ENCODE measurements at regions not wholly inside any gene's neighbourhood (a gene's known extent, or its start where the extent isn't known, plus 50 kb on each side); places are given as distances from the start of the nearest gene placed in this dataset.

DNA sequence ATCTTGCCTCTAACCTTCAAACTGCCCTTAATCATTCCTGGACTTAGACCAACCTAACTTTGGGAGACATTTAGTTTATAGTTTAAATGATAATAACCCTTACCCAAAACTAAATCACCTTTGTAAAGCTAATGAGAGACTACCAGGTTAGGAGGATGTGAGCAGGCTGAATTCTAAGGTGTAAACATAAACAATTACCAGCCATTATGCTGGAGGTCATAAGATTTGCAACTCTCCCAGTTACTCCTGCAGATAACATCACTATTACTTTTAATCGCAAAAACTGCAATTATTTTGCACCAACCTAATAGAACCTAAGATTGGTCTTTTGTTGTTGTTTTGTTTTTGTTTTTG, 86.5 kb upstream of the MSH6 start:
- Histone ChIP-seq H4K5ac (ENCODE audit: insufficient read length, low read depth, low read length) (peak overlapping the region; percentile 91), H3K23ac (ENCODE audit: insufficient read length) (no peak overlapping the region), H2BK15ac (ENCODE audit: low read length) (no peak overlapping the region), H2BK20ac (ENCODE audit: low read length) (peak overlapping the region; percentile 99; the same call in 1 of the 2 replicates), H3K4me2 (ENCODE audit: insufficient read depth in 1 of 2, low read depth in 2 of 2, low read length in 2 of 2) (peak overlapping the region; percentile 56 to 73), H2BK120ac (replicated peaks; ENCODE audit: low read depth, low read length) (no peak overlapping the region), H3K18ac (ENCODE audit: extremely low read depth, low read length) (no peak overlapping the region; the same call in 1 of the 2 replicates), H3K4ac (replicated peaks; ENCODE audit: insufficient read length, low read depth, low read length) (no peak overlapping the region), H3K4me1 (replicated peaks in 1 of 4; ENCODE audit: control insufficient read depth in 3 of 4, insufficient read depth in 4 of 4, low read length in 3 of 4) (peaks cover 11 to 33% (median 20%) of the 10 kb centered on the region in 4 experiments; a peak in 6 of 7 replicates), H4K8ac (ENCODE audit: extremely low read depth, insufficient read depth, low read length) (no peak overlapping the region), H3K36me3 (ENCODE audit: control insufficient read depth in 2 of 4, insufficient read depth in 4 of 4, low read length in 3 of 4) (peaks cover 0 to 14% (median 7%) of the 10 kb centered on the region in 4 experiments; a peak in 3 of 8 replicates), H2BK5ac (ENCODE audit: low read depth, low read length) (peak overlapping the region; percentile 97; the same call in 1 of the 2 replicates), H4K20me1 (replicated peaks in 1 of 2; ENCODE audit: control insufficient read depth in 1 of 2, insufficient read depth in 2 of 2, low read length in 2 of 2) (no peaks in the 10 kb centered on the region), H3K14ac (ENCODE audit: insufficient read length) (no peak overlapping the region), H3K23me2 (ENCODE audit: low read depth, low read length) (no peaks in the 10 kb centered on the region; the same call in 1 of the 2 replicates), H3K4me3 (ENCODE audit: extremely low read depth in 1 of 4, insufficient read depth in 2 of 4, low read depth in 3 of 4, low read length in 4 of 4) (peak overlapping the region in 1 of 4 experiments; percentile 46; a peak in 1 of 8 replicates), H3K27ac (ENCODE audit: low read depth, low read length) (peak overlapping the region; percentile 81), H2BK12ac (ENCODE audit: low read depth, low read length) (no peak overlapping the region; the same call in 1 of the 2 replicates), H3K27me3 (replicated peaks in 1 of 4; ENCODE audit: control insufficient read depth in 3 of 4, extremely low read depth in 1 of 4, insufficient read depth in 3 of 4, low read length in 3 of 4) (no peaks in the 10 kb centered on the region), H2AFZ (ENCODE audit: low read length) (no peak overlapping the region), H3K56ac (replicated peaks; ENCODE audit: insufficient read length, low read depth, low read length) (no peak overlapping the region), H3K79me1 (ENCODE audit: low read depth, low read length) (no peaks in the 10 kb centered on the region), H3K79me2 (ENCODE audit: control insufficient read depth in 1 of 2, insufficient read depth in 2 of 2, low read length in 2 of 2) (no peaks in the 10 kb centered on the region), H3K9me3 (ENCODE audit: insufficient read depth in 2 of 2, low read depth in 1 of 2, low read length in 1 of 2) (peaks cover 8 to 12% of the 10 kb centered on the region in 2 experiments), H4K91ac (replicated peaks; ENCODE audit: insufficient read length, low read length) (no peak overlapping the region), H3K9ac (replicated peaks in 1 of 4; ENCODE audit: extremely low read depth in 1 of 4, low read depth in 3 of 4, low read length in 3 of 4) (no peak overlapping the region), H2AK5ac (ENCODE audit: low read depth, low read length) (0 out of 2 replicates have a peak overlapping the region, but pooled peaks have one; percentile 17)
- DNase-seq (ENCODE audit: low read depth in 1 of 2, low spot score in 2 of 2) (no peak), FAIRE-seq (no peak)
- ChIA-PET POLR2A (ENCODE audit: partially characterized antibody) (interaction anchor here (0.8 to 1.9 kb wide), 9 partner anchors 23 to 294 kb away, joined by 3 to 9 read pairs (median 4); partner anchors contain the start of genes MSH2 and MSH6), CTCF (ENCODE audit: partially characterized antibody) (interaction anchor here (2.4 kb wide), 1 partner anchor 42 kb away, joined by 10 read pairs; no protein-coding TSS in a partner anchor)
- 11% methylated on average over 1 of the region's 1 CpG; no CpG with 5 or more reads in 1 of the 2 experiments for WGBS, 2 experiments (ENCODE audit: extremely low coverage in 1 of 2, insufficient coverage in 1 of 2, insufficient read length in 1 of 2, insufficient replicate concordance in 2 of 2, low coverage in 1 of 2, low lambda C conversion rate in 2 of 2, missing lambda C conversion rate in 1 of 2)
- no peak for TF ChIP-seq ATF2 (IDR thresholded peaks at IDR 0.05; ENCODE audit: low read length)
- TF ChIP-seq RXRA (IDR thresholded peaks at IDR 0.05; ENCODE audit: insufficient read depth, low read depth, low read length), result no peak
- no peak for TF ChIP-seq POLR2A (IDR thresholded peaks at IDR 0.05; ENCODE audit: control extremely low read depth in 1 of 2, low read depth in 2 of 2, low read length in 2 of 2)
- TF ChIP-seq CTBP2 (IDR thresholded peaks at IDR 0.05; ENCODE audit: borderline replicate concordance, insufficient read depth, insufficient read length, low read length), result no peak
- TF ChIP-seq MAFK (IDR thresholded peaks at IDR 0.05; ENCODE audit: low read depth, low read length), result no peak
- TF ChIP-seq CTCF (IDR thresholded peaks at IDR 0.05; ENCODE audit: control extremely low read depth in 1 of 3, insufficient read depth in 1 of 3, low read depth in 1 of 3, low read length in 3 of 3), result no peak
- TF ChIP-seq FOSL1 (IDR thresholded peaks at IDR 0.05; ENCODE audit: insufficient read depth, low read depth, low read length), result no peak
- no peak for TF ChIP-seq CHD2 (IDR thresholded peaks at IDR 0.05; ENCODE audit: low read length)
- TF ChIP-seq RFX5 (IDR thresholded peaks at IDR 0.05; ENCODE audit: borderline replicate concordance, low read depth, low read length), result no peak

Data from H1 (cell line).